T-cell (primary cell): ENCODE measurements at regions not wholly inside any gene's neighbourhood (a gene's known extent, or its start where the extent isn't known, plus 50 kb on each side); places are given as distances from the start of the nearest gene placed in this dataset.
A peak's percentile ranks its signal among the peaks of the same experiment; 100 is the strongest.

Experiments
- ATAC-seq, 4 experiments: fragments of 200-7000 bp in 3 of 4; fragments of 150-1000 bp in 1 of 4; cut with Tn5 transposase; replicated peaks in 1 of 4; 1 replicate in 3 of 4; 2 replicates in 1 of 4; pipeline ENCODE4 v1.10.0; 2021; ENCODE audit warnings: moderate library complexity in 3 of 4, mild to moderate bottlenecking in 2 of 4, moderate number of reproducible peaks in 1 of 4
- CTCF ChIA-PET, 2 donors: fragments of 300-600 bp; sonication (Branson Sonifier 250); formaldehyde crosslinking; loops; one replicate each; lab custom pipeline; 2022; ENCODE audit warnings: antibody characterized with exemption in 2 of 2; lab: Charles Lee
- POLR2A ChIA-PET, 2 donors: fragments of 300-600 bp; sonication (Branson Sonifier 250); formaldehyde crosslinking; loops; one replicate each; lab custom pipeline; 2022; ENCODE audit warnings: antibody characterized with exemption in 2 of 2; lab: Charles Lee
- DNase-seq, 35 experiments: peaks; one replicate each; pipeline versions ENCODE4 v3.0.0 to v3.0.0-alpha.2; 2013 to 2023
- H3K27ac ChIP-seq: one replicate; pipeline ENCODE4 v1.5.1; 2013; ENCODE audit warnings: low read length
- H3K27me3 ChIP-seq, 2 experiments: replicated peaks in 1 of 2; 1 replicate in 1 of 2; 2 replicates in 1 of 2; pipeline versions ENCODE4 v1.6.1 to v1.7.0; 2013; ENCODE audit warnings: low read length in 1 of 2, mixed read lengths in 1 of 2; ENCODE audit not compliant: control insufficient read depth in 2 of 2, insufficient read depth in 2 of 2; ENCODE audit errors: extremely low read depth in 1 of 2
- H3K36me3 ChIP-seq, 2 donors: 1 replicate in 1 of 2; 2 replicates in 1 of 2; pipeline versions ENCODE4 v1.6.1 to v1.7.0; 2013; ENCODE audit warnings: low read length in 1 of 2; ENCODE audit not compliant: control insufficient read depth in 2 of 2, insufficient read depth in 1 of 2; ENCODE audit errors: extremely low read depth in 1 of 2
- H3K4me1 ChIP-seq, 2 experiments: 1 replicate in 1 of 2; 2 replicates in 1 of 2; pipeline versions ENCODE4 v1.6.1 to v1.7.0; 2013; ENCODE audit warnings: low read length in 2 of 2, mixed read lengths in 1 of 2; ENCODE audit not compliant: insufficient read depth in 2 of 2, control insufficient read depth in 1 of 2; ENCODE audit errors: extremely low read depth in 1 of 2
- H3K4me3 ChIP-seq, 2 donors: 1 replicate in 1 of 2; 2 replicates in 1 of 2; pipeline versions ENCODE4 v1.5.1 to v1.7.0; 2013; ENCODE audit warnings: mild to moderate bottlenecking in 2 of 2, low read length in 1 of 2, moderate library complexity in 1 of 2; ENCODE audit not compliant: control insufficient read depth in 1 of 2; ENCODE audit errors: extremely low read depth in 1 of 2
- H3K9me3 ChIP-seq: 2 replicates; pipeline ENCODE4 v1.7.0; 2013
- H3K27ac Mint-ChIP-seq, 2 donors: one replicate each; pipeline ENCODE4 v1.8.0; 2020 to 2021; ENCODE audit warnings: mild to moderate bottlenecking in 2 of 2, mixed read lengths in 2 of 2
- H3K27me3 Mint-ChIP-seq, 2 donors: one replicate each; pipeline ENCODE4 v1.8.0; 2021 to 2022; ENCODE audit warnings: mixed read lengths in 2 of 2
- H3K36me3 Mint-ChIP-seq: one replicate; pipeline ENCODE4 v1.8.0; 2021; ENCODE audit warnings: mixed read lengths
- H3K4me1 Mint-ChIP-seq, 3 donors: one replicate each; pipeline ENCODE4 v1.8.0; 2020 to 2022; ENCODE audit warnings: mixed read lengths in 3 of 3, mild to moderate bottlenecking in 1 of 3
- H3K4me3 Mint-ChIP-seq, 3 donors: one replicate each; pipeline ENCODE4 v1.8.0; 2020 to 2022; ENCODE audit warnings: mild to moderate bottlenecking in 3 of 3, mixed read lengths in 3 of 3, moderate library complexity in 3 of 3
- H3K9me3 Mint-ChIP-seq, 3 donors: one replicate each; pipeline ENCODE4 v1.8.0; 2020 to 2022; ENCODE audit warnings: mixed read lengths in 3 of 3
- WGBS: methylation state at CpG from one replicate; pipeline ENCODE4 v1.1.5; 2013; ENCODE audit warnings: missing lambda C conversion rate; ENCODE audit not compliant: insufficient coverage; 5-methylcytosine and 5-hydroxymethylcytosine counted together

DNA sequence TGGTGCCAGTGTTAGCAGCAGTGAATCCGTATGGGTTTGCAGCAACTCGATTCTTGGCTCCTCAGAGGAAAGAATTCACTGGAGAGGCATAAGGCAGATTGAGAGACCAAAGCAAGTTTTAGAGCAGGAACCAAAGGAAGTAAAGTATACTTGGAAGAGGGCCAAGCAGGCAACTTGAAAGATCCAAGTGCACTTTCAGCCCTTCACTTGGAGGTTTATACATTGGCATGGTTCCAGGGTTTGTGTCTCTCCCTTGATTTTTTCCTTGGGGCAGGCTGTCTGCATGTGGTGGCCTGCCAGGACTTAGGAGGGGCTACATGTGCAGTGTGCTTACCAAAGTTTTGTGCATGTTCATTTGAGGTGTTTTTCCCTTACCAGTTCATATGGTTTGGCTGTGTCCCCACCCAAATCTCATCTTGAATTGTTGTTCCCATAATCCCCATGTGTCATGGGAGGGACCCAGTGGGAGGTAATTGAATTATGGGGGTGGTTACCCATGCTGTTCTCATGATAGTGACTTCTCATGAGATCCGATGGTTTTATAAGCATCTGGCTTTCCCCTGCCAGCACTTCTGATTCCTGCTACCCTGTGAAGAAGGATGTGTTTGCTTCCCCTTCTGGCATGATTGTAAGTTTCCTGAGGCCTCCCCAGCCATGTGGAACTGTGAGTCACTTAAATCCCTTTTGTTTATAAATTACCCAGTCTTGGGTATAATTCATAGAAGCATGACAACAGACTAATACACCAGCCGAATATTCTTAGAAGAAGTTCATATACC lies 86.2 kb upstream of the TSPAN5 start:
- ATAC-seq (no peak), DNase-seq (no peak)
- H3K27me3 ChIP-seq: no peaks in the 10 kb centered on the region
- Mint-ChIP-seq H3K27ac (no peak overlapping the region), H3K27me3 (no peaks in the 10 kb centered on the region), H3K36me3 (no peaks in the 10 kb centered on the region), H3K4me1 (peaks cover 2 to 5% (median 3%) of the 10 kb centered on the region in 3 donors), H3K9me3 (no peaks in the 10 kb centered on the region), H3K4me3 (no peak overlapping the region)
- H3K4me3 ChIP-seq: no peak overlapping the region
- WGBS: 96% methylated on average over 4 of the region's 4 CpGs
- H3K9me3 ChIP-seq: no peaks in the 10 kb centered on the region
- POLR2A ChIA-PET: no interaction called here
- H3K4me1 ChIP-seq: no peaks in the 10 kb centered on the region
- no peak overlapping the region for H3K27ac ChIP-seq
- CTCF ChIA-PET: no interaction called here
- no peaks in the 10 kb centered on the region for H3K36me3 ChIP-seq

DNA sequence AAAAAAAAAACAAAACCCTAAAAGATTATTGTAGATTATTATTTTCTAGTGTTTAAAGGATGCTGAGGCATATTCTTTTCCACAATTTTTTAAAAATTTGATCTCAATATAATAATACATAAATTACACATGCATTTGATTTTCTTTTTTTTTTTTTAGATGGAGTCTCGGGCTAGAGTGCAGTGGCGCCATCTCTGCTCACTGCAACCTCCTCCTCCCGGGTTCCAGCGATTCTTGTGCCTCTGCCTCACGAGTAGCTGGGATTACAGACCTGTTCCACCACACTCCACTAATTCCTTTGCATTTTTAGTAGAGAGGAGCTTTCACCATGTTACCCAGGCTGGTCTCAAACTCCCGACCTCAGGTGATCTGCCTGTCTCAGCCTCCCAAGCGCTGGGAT lies 83.5 kb upstream of the TSPAN5 start:
- H3K4me1 Mint-ChIP-seq: peaks cover 2 to 5% (median 3%) of the 10 kb centered on the region in 3 donors
- no peak overlapping the region for H3K4me3 Mint-ChIP-seq
- WGBS: 93% methylated on average over 5 of the region's 7 CpGs
- Histone ChIP-seq H3K4me1 (no peaks in the 10 kb centered on the region), H3K36me3 (no peaks in the 10 kb centered on the region), H3K27me3 (no peaks in the 10 kb centered on the region), H3K4me3 (no peak overlapping the region), H3K27ac (no peak overlapping the region), H3K9me3 (no peaks in the 10 kb centered on the region)
- peaks cover 4 to 7% (median 7%) of the 10 kb centered on the region in 3 donors for H3K9me3 Mint-ChIP-seq
- H3K36me3 Mint-ChIP-seq: no peaks in the 10 kb centered on the region
- H3K27ac Mint-ChIP-seq: no peak overlapping the region
- DNase-seq (no peak), ATAC-seq (no peak)
- no peaks in the 10 kb centered on the region for H3K27me3 Mint-ChIP-seq
- POLR2A ChIA-PET: interaction anchor here (0.6 to 0.7 kb wide), 2 partner anchors 260 to 347 kb away, joined by 3 to 4 read pairs; no protein-coding TSS in a partner anchor
- CTCF ChIA-PET: no interaction called here

DNA sequence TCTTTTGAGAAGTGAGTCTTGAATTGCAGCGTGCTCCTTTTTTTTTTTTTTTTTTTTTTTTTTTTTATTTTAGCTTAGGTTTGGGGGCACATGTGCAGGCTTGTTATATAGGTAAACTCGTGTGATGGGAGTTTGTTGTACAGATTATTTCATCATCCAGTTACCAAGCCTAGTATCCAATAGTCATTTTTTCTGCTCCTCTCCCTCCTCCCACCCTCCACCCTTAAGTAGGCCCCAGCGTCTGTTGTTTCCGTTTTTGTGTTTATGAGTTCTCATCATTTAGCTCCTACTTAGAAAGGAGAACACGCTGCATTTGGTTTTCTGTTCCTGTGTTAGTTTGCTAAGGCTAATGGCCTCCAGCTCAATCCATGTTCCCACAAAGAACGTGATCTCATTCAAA lies 81.3 kb upstream of the TSPAN5 start:
- ChIA-PET POLR2A (no interaction called here), CTCF (interaction anchor here in 1 of 2 donors (0.5 to 0.7 kb wide), 3 partner anchors 8 to 91 kb away, joined by 4 to 8 read pairs (median 5); no protein-coding TSS in a partner anchor)
- no peaks in the 10 kb centered on the region for H3K9me3 ChIP-seq
- no CpG with 5 or more reads among the region's 6 CpGs for WGBS
- H3K4me3 Mint-ChIP-seq: no peak overlapping the region
- peaks cover 4 to 7% (median 7%) of the 10 kb centered on the region in 3 donors for H3K9me3 Mint-ChIP-seq
- DNase-seq (no peak), ATAC-seq (no peak)
- H3K27ac ChIP-seq: no peak overlapping the region
- H3K4me1 Mint-ChIP-seq: peaks cover 0 to 5% (median 2%) of the 10 kb centered on the region in 3 donors
- no peak overlapping the region for H3K27ac Mint-ChIP-seq
- no peaks in the 10 kb centered on the region for H3K4me1 ChIP-seq
- H3K27me3 Mint-ChIP-seq: no peaks in the 10 kb centered on the region
- no peaks in the 10 kb centered on the region for H3K27me3 ChIP-seq
- H3K4me3 ChIP-seq: no peak overlapping the region
- no peaks in the 10 kb centered on the region for H3K36me3 Mint-ChIP-seq
- no peaks in the 10 kb centered on the region for H3K36me3 ChIP-seq

DNA sequence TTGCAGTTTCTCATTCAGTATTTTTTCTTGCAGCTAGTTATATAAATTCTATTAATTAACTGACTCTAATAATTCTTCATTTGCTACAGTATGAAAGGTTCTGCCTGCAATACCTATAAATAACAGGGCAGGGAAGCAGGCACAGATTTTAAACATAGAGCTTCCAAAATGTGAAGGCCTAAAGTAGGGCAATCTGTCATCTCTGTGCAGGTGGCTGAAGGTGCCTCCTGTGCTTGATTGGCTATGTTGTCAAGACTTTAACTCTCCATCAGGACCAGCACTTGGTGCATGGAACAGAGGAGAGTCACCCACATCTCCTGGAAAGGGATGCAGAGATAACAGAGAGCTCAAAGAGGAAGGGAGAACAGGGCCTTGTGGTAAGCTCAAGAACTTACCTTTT lies 75.2 kb upstream of the TSPAN5 start:
- no peaks in the 10 kb centered on the region for H3K9me3 ChIP-seq
- H3K4me3 ChIP-seq: no peak overlapping the region
- H3K27ac Mint-ChIP-seq: no peak overlapping the region
- ATAC-seq (no peak), DNase-seq (no peak)
- H3K36me3 ChIP-seq: no peaks in the 10 kb centered on the region
- peaks cover 4 to 7% (median 7%) of the 10 kb centered on the region in 3 donors for H3K9me3 Mint-ChIP-seq
- H3K27me3 ChIP-seq: no peaks in the 10 kb centered on the region
- POLR2A ChIA-PET: interaction anchor here in 1 of 2 donors (1.1 kb wide), 1 partner anchor 42 kb away, joined by 4 read pairs; no protein-coding TSS in a partner anchor
- no peaks in the 10 kb centered on the region for H3K27me3 Mint-ChIP-seq
- H3K4me3 Mint-ChIP-seq: no peak overlapping the region
- H3K27ac ChIP-seq: no peak overlapping the region
- H3K4me1 ChIP-seq: peaks cover 0 to under 1% of the 10 kb centered on the region in 2 experiments
- H3K4me1 Mint-ChIP-seq: peaks cover under 1 to 1% (median under 1%) of the 10 kb centered on the region in 3 donors
- CTCF ChIA-PET: interaction anchor here in 1 of 2 donors (1.0 kb wide), 1 partner anchor 44 kb away, joined by 3 read pairs; no protein-coding TSS in a partner anchor
- no peaks in the 10 kb centered on the region for H3K36me3 Mint-ChIP-seq

DNA sequence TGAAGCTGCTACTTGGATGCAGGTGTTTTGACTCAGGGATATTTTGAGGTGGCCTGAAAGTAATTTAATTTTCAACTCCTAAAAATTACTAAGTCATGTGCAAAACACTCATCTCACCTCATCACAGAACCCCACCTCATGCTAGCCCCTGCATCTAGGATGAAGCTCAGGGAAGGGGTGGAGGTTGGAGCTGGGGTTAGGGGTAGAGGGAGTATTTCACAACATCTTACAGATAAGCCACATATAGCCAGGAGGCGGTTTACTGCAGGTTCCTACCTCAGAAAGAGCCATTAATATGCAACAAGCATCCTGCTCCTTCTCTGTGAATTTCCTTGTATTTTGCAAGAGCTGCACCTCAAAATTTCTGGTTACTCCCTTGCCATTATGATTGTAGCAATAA lies 70.5 kb upstream of the TSPAN5 start:
- Mint-ChIP-seq H3K27me3 (no peaks in the 10 kb centered on the region), H3K27ac (no peak overlapping the region)
- CTCF ChIA-PET: interaction anchor here in 1 of 2 donors (0.7 kb wide), 1 partner anchor 13 kb away, joined by 3 read pairs; no protein-coding TSS in a partner anchor

DNA sequence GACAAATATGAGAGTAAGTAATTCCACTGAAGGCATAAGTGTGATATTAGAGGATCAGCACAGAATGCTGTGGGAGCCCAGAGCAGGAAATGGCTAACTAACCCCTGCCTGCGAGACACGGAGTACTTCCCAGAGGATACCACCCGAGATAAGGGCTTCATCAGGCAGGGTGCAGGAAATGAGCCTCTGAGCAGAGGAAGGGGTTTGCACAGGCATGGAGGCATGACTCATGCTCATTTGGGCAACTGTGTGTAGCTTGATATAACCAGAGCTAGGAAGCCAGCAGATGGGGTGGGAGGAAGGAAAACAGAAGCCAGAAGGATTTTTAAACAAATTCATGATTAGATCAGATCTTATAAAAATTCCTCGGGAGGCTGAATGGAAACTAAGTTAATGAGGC lies 70.0 kb upstream of the TSPAN5 start:
- no peaks in the 10 kb centered on the region for H3K9me3 ChIP-seq
- ATAC-seq (peak in 2 of 4 experiments; percentile 64 to 74), DNase-seq (no peak)
- H3K27me3 ChIP-seq: no peaks in the 10 kb centered on the region
- POLR2A ChIA-PET: no interaction called here
- H3K27ac Mint-ChIP-seq: no peak overlapping the region
- no peaks in the 10 kb centered on the region for H3K36me3 ChIP-seq
- CTCF ChIA-PET: interaction anchor here in 1 of 2 donors (0.6 kb wide), 1 partner anchor 86 kb away, joined by 3 read pairs; no protein-coding TSS in a partner anchor
- H3K27me3 Mint-ChIP-seq: no peaks in the 10 kb centered on the region
- H3K4me3 ChIP-seq: no peak overlapping the region
- H3K9me3 Mint-ChIP-seq: peaks cover 0 to 20% (median 6%) of the 10 kb centered on the region in 3 donors
- no peak overlapping the region for H3K27ac ChIP-seq
- H3K4me3 Mint-ChIP-seq: no peak overlapping the region
- peaks cover 5 to 6% (median 5%) of the 10 kb centered on the region in 3 donors for H3K4me1 Mint-ChIP-seq
- peaks cover 0 to 5% of the 10 kb centered on the region in 2 experiments for H3K4me1 ChIP-seq
- peaks cover 7% of the 10 kb centered on the region for H3K36me3 Mint-ChIP-seq
- 18% methylated on average over 4 of the region's 4 CpGs for WGBS

More for the DNA sequence above, 70.5 kb upstream of the TSPAN5 start:
- ATAC-seq (no peak), DNase-seq (no peak)
- POLR2A ChIA-PET: no interaction called here
- H3K4me1 ChIP-seq: peaks cover 0 to 5% of the 10 kb centered on the region in 2 experiments
- WGBS: no CpG with 5 or more reads among the region's 1 CpG
- H3K27me3 ChIP-seq: no peaks in the 10 kb centered on the region
- H3K9me3 ChIP-seq: no peaks in the 10 kb centered on the region
- no peaks in the 10 kb centered on the region for H3K36me3 ChIP-seq
- no peak overlapping the region for H3K27ac ChIP-seq
- H3K4me3 ChIP-seq: no peak overlapping the region
- H3K36me3 Mint-ChIP-seq: peaks cover 7% of the 10 kb centered on the region
- H3K9me3 Mint-ChIP-seq: peaks cover 0 to 20% (median 6%) of the 10 kb centered on the region in 3 donors
- H3K4me1 Mint-ChIP-seq: peaks cover 5 to 6% (median 5%) of the 10 kb centered on the region in 3 donors
- no peak overlapping the region for H3K4me3 Mint-ChIP-seq
